ENCODE measurements at regions not wholly inside any gene's neighbourhood (a gene's known extent, or its start where the extent isn't known, plus 50 kb on each side); places are given as distances from the start of the nearest gene placed in this dataset.

DNA sequence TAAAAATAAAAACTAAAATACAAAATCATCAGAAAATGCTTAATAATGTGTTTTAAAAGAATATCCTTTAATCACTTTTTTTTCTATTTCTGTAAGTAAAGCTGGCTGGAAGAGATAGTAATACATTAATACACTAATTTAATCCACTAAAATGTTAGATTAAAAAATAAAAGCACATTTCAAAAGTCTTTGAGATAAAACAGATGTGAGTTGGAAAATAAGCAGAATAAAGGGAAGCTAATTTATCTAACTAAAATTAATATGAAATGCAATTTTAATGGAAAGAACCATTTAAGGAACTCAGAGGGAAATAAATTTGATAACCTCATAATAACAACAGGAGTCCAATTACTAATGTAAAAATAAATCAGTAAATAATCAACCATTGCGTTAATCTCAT lies 774.8 kb upstream of the MBL2 start:
- intact Hi-C loops (cut with micrococcal nuclease): no loop called here
- Mint-ChIP-seq H3K27ac (ENCODE audit: low read depth, unreplicated experiment) (no peak overlapping the region), H3K4me1 (ENCODE audit: insufficient read depth, unreplicated experiment) (no peaks in the 10 kb centered on the region), H3K36me3 (ENCODE audit: insufficient read depth, unreplicated experiment) (no peaks in the 10 kb centered on the region), H3K27me3 (ENCODE audit: insufficient read depth, unreplicated experiment) (no peaks in the 10 kb centered on the region), H3K9me3 (ENCODE audit: unreplicated experiment) (no peaks in the 10 kb centered on the region), H3K4me3 (ENCODE audit: unreplicated experiment) (no peak overlapping the region)
- POLR2A ChIA-PET: no interaction called here
- no TSS peak for BruUV-seq (replicated peaks)
- TF ChIP-seq, protein P1, sequence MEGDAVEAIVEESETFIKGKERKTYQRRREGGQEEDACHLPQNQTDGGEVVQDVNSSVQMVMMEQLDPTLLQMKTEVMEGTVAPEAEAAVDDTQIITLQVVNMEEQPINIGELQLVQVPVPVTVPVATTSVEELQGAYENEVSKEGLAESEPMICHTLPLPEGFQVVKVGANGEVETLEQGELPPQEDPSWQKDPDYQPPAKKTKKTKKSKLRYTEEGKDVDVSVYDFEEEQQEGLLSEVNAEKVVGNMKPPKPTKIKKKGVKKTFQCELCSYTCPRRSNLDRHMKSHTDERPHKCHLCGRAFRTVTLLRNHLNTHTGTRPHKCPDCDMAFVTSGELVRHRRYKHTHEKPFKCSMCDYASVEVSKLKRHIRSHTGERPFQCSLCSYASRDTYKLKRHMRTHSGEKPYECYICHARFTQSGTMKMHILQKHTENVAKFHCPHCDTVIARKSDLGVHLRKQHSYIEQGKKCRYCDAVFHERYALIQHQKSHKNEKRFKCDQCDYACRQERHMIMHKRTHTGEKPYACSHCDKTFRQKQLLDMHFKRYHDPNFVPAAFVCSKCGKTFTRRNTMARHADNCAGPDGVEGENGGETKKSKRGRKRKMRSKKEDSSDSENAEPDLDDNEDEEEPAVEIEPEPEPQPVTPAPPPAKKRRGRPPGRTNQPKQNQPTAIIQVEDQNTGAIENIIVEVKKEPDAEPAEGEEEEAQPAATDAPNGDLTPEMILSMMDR (IDR thresholded peaks at IDR 0.05; ENCODE audit: unreplicated experiment): no peak
- no peak for DNase-seq (ENCODE audit: unreplicated experiment)
- CTCF ChIA-PET: no interaction called here

GRCh38 chr10:53543410-53543809 lies 770.8 kb upstream of the MBL2 start:
- H3K9me3 Mint-ChIP-seq (ENCODE audit: unreplicated experiment): no peaks in the 10 kb centered on the region
- no peaks in the 10 kb centered on the region for H3K27me3 Mint-ChIP-seq (ENCODE audit: insufficient read depth, unreplicated experiment)
- no peak overlapping the region for H3K4me3 Mint-ChIP-seq (ENCODE audit: unreplicated experiment)
- peaks cover 7% of the 10 kb centered on the region for H3K4me1 Mint-ChIP-seq (ENCODE audit: insufficient read depth, unreplicated experiment)
- ChIA-PET POLR2A (no interaction called here), CTCF (no interaction called here)
- H3K27ac Mint-ChIP-seq (ENCODE audit: low read depth, unreplicated experiment): no peak overlapping the region
- H3K36me3 Mint-ChIP-seq (ENCODE audit: insufficient read depth, unreplicated experiment): no peaks in the 10 kb centered on the region
- TF ChIP-seq, protein P1 (IDR thresholded peaks at IDR 0.05; ENCODE audit: unreplicated experiment): no peak
- intact Hi-C loops (cut with micrococcal nuclease): no loop called here
- BruUV-seq (replicated peaks): no TSS peak
- DNase-seq (ENCODE audit: unreplicated experiment): no peak

- BruUV-seq (replicated peaks): no TSS peak
- ChIA-PET CTCF (no interaction called here), POLR2A (no interaction called here)
- intact Hi-C loops (cut with micrococcal nuclease): no loop called here
- Mint-ChIP-seq H3K9me3 (ENCODE audit: unreplicated experiment) (no peaks in the 10 kb centered on the region), H3K4me3 (ENCODE audit: unreplicated experiment) (no peak overlapping the region), H3K4me1 (ENCODE audit: insufficient read depth, unreplicated experiment) (peaks cover 19% of the 10 kb centered on the region), H3K27ac (ENCODE audit: low read depth, unreplicated experiment) (no peak overlapping the region), H3K36me3 (ENCODE audit: insufficient read depth, unreplicated experiment) (peaks cover 4% of the 10 kb centered on the region), H3K27me3 (ENCODE audit: insufficient read depth, unreplicated experiment) (no peaks in the 10 kb centered on the region)
- TF ChIP-seq, protein P1 (IDR thresholded peaks at IDR 0.05; ENCODE audit: unreplicated experiment): no peak
- peak; percentile 55 for DNase-seq (ENCODE audit: unreplicated experiment)
Observed at GRCh38 chr10:53537508-53537907, 764.9 kb upstream of the MBL2 start.

DNA sequence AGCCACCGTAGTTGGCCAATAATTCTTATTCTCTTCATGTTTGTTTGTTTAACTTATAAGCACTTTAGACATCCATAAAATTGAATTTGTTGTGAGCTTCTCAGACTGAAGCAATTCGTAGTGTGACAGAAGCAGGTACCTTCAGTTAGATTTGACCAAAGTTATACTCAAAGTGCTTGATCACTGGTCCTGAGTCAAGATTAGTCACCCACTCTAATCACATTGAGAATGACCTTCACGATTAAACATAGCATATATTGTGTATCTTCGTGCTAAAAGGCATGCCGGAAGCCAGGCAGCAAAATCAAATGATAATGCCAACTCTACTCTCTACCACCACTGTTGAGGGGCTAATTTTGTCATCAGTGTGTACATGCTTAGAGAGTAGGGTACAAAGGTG lies 763.7 kb upstream of the MBL2 start:
- H3K27ac Mint-ChIP-seq (ENCODE audit: low read depth, unreplicated experiment): no peak overlapping the region
- no peaks in the 10 kb centered on the region for H3K27me3 Mint-ChIP-seq (ENCODE audit: insufficient read depth, unreplicated experiment)
- peaks cover 12% of the 10 kb centered on the region for H3K4me1 Mint-ChIP-seq (ENCODE audit: insufficient read depth, unreplicated experiment)
- intact Hi-C loops (cut with micrococcal nuclease): no loop called here
- H3K4me3 Mint-ChIP-seq (ENCODE audit: unreplicated experiment): no peak overlapping the region
- BruUV-seq (replicated peaks): no TSS peak
- DNase-seq (ENCODE audit: unreplicated experiment): peak; percentile 38
- ChIA-PET CTCF (no interaction called here), POLR2A (no interaction called here)
- no peaks in the 10 kb centered on the region for H3K9me3 Mint-ChIP-seq (ENCODE audit: unreplicated experiment)
- peaks cover 4% of the 10 kb centered on the region for H3K36me3 Mint-ChIP-seq (ENCODE audit: insufficient read depth, unreplicated experiment)
- TF ChIP-seq, protein P1 (IDR thresholded peaks at IDR 0.05; ENCODE audit: unreplicated experiment): no peak
